22Rv1 (cell line): ENCODE measurements at regions not wholly inside any gene's neighbourhood (a gene's known extent, or its start where the extent isn't known, plus 50 kb on each side); places are given as distances from the start of the nearest gene placed in this dataset.

ENCODE experiments used
- CTCF ChIP-seq: fragments of 450-650 bp; IDR thresholded peaks from 2 replicates; pipeline ENCODE4 v1.5.1; 2017; ENCODE audit warnings: mild to moderate bottlenecking
- ZFX ChIP-seq: fragments of 450-650 bp; IDR thresholded peaks from 2 replicates; pipeline ENCODE4 v1.6.1; 2017; ENCODE audit warnings: antibody characterized with exemption, borderline replicate concordance

GRCh38 chr15:31574766-31575165 is 248.1 kb downstream of the KLF13 start:
- TF ChIP-seq CTCF: no peak
- TF ChIP-seq ZFX: no peak
